ENCODE measurements at regions not wholly inside any gene's neighbourhood (a gene's known extent, or its start where the extent isn't known, plus 50 kb on each side); places are given as distances from the start of the nearest gene placed in this dataset. TPM values are rescaled to one million over a fixed set of nuclear protein-coding genes. Genes with fewer than 3 reads are reported as not detected.
"Not testable (repeated sequence)": the region's sequence is repeated elsewhere in the genome, so short reads cannot be mapped to it uniquely, and the experiment has no call there.

- H3K4me1 ChIP-seq (ENCODE audit: insufficient read depth, low read length); H4K20me1 ChIP-seq (ENCODE audit: insufficient read depth, low read length); H2AFZ ChIP-seq (ENCODE audit: low read length); DNase-seq (ENCODE audit: insufficient read length, low spot score, missing footprints); H3K4me2 ChIP-seq (ENCODE audit: insufficient read depth, low read length); H3K9me3 ChIP-seq (ENCODE audit: low read depth, low read length); H3K27me3 ChIP-seq (ENCODE audit: insufficient read depth, low read length); H3K36me3 ChIP-seq (ENCODE audit: insufficient read depth, low read length); H3K27ac ChIP-seq (ENCODE audit: low read depth, low read length); H3K79me2 ChIP-seq (ENCODE audit: insufficient read depth, low read length); H3K4me3 ChIP-seq (ENCODE audit: insufficient read depth, low read length): not testable (repeated sequence)
These were observed 640.4 kb downstream of the CWH43 start for GRCh38 chr4:49626478-49626877.

Small RNA genes lying in the stretch of these regions (small RNA-seq; reads per million reads assigned to genes)
- not detected for gene AC119751.2
- gene AC119751.6, result not detected
- not detected for gene AC119751.7
- not detected for gene AC119751.8
